HG02943 (cell line): ENCODE measurements at regions not wholly inside any gene's neighbourhood (a gene's known extent, or its start where the extent isn't known, plus 50 kb on each side); places are given as distances from the start of the nearest gene placed in this dataset.
"Not testable (repeated sequence)": the region's sequence is repeated elsewhere in the genome, so short reads cannot be mapped to it uniquely, and the experiment has no call there.

Experiments used
- ATAC-seq: cut with Tn5 transposase; IDR thresholded peaks from one replicate; pipeline ENCODE4 v1.9.1; 2021; ENCODE audit warnings: mild to moderate bottlenecking, low read depth, moderate library complexity; ENCODE audit not compliant: unreplicated experiment

- no peak for ATAC-seq
These were observed 434.2 kb downstream of the BCKDHB start for GRCh38 chr6:80540700-80541099.

- ATAC-seq = no peak
These were observed 430.9 kb downstream of the BCKDHB start for GRCh38 chr6:80537118-80537972.

GRCh38 chr6:80535914-80536565 lies 429.6 kb downstream of the BCKDHB start:
- ATAC-seq = no peak

- no peak for ATAC-seq
These were observed 425.5 kb downstream of the BCKDHB start for GRCh38 chr6:80531681-80532619.

GRCh38 chr6:80530103-80530502 lies 423.6 kb downstream of the BCKDHB start:
- no peak for ATAC-seq

- ATAC-seq = no peak
These were observed 421.6 kb downstream of the BCKDHB start for GRCh38 chr6:80528115-80528514.

GRCh38 chr6:80527552-80528052 lies 421.1 kb downstream of the BCKDHB start:
- no peak for ATAC-seq

- no peak for ATAC-seq
These were observed 417.1 kb downstream of the BCKDHB start for GRCh38 chr6:80523531-80523997.

- ATAC-seq = no peak
These were observed 416.5 kb downstream of the BCKDHB start for GRCh38 chr6:80523010-80523409.

GRCh38 chr6:80522576-80522975 lies 416.1 kb downstream of the BCKDHB start:
- no peak for ATAC-seq

GRCh38 chr6:80519811-80520594 lies 413.5 kb downstream of the BCKDHB start:
- ATAC-seq = no peak

GRCh38 chr6:80517525-80517924 lies 411.1 kb downstream of the BCKDHB start:
- no peak for ATAC-seq

GRCh38 chr6:80510521-80510920 lies 404.1 kb downstream of the BCKDHB start:
- ATAC-seq = not testable (repeated sequence)

- ATAC-seq = no peak
These were observed 402.6 kb downstream of the BCKDHB start for GRCh38 chr6:80508885-80509630.

- ATAC-seq = no peak
These were observed 398.4 kb downstream of the BCKDHB start for GRCh38 chr6:80504882-80505281.

GRCh38 chr6:80503660-80504059 lies 397.2 kb downstream of the BCKDHB start:
- ATAC-seq = no peak

GRCh38 chr6:80502871-80503270 lies 396.4 kb downstream of the BCKDHB start:
- ATAC-seq = no peak

GRCh38 chr6:80501636-80502035 lies 395.2 kb downstream of the BCKDHB start:
- ATAC-seq = no peak
